ENCODE measurements at regions not wholly inside any gene's neighbourhood (a gene's known extent, or its start where the extent isn't known, plus 50 kb on each side); places are given as distances from the start of the nearest gene placed in this dataset.

- peak; percentile 76 for DNase-seq (ENCODE audit: low read depth)
- no peak overlapping the region for H3K4me3 ChIP-seq (ENCODE audit: low read depth, low read length)
- TF ChIP-seq CTCF (IDR thresholded peaks at IDR 0.05; ENCODE audit: insufficient read depth, low read length): no peak
Observed at GRCh38 chr15:98025237-98025636, 64.7 kb downstream of the ARRDC4 start.

GRCh38 chr15:98034731-98035130 lies 74.2 kb downstream of the ARRDC4 start:
- H3K4me3 ChIP-seq (ENCODE audit: low read depth, low read length): no peak overlapping the region
- no peak for DNase-seq (ENCODE audit: low read depth)
- TF ChIP-seq CTCF (IDR thresholded peaks at IDR 0.05; ENCODE audit: insufficient read depth, low read length): no peak

GRCh38 chr15:98035134-98035533 lies 74.6 kb downstream of the ARRDC4 start:
- no peak for TF ChIP-seq CTCF (IDR thresholded peaks at IDR 0.05; ENCODE audit: insufficient read depth, low read length)
- no peak overlapping the region for H3K4me3 ChIP-seq (ENCODE audit: low read depth, low read length)
- no peak for DNase-seq (ENCODE audit: low read depth)

GRCh38 chr15:98035577-98036010 lies 75.1 kb downstream of the ARRDC4 start:
- TF ChIP-seq CTCF (IDR thresholded peaks at IDR 0.05; ENCODE audit: insufficient read depth, low read length): no peak
- H3K4me3 ChIP-seq (ENCODE audit: low read depth, low read length): no peak overlapping the region
- DNase-seq (ENCODE audit: low read depth): no peak

- no peak for DNase-seq (ENCODE audit: low read depth)
- TF ChIP-seq CTCF (IDR thresholded peaks at IDR 0.05; ENCODE audit: insufficient read depth, low read length): no peak
- H3K4me3 ChIP-seq (ENCODE audit: low read depth, low read length): no peak overlapping the region
Observed at GRCh38 chr15:98039596-98039995, 79.1 kb downstream of the ARRDC4 start.

GRCh38 chr15:98040146-98040545 lies 79.6 kb downstream of the ARRDC4 start:
- no peak for DNase-seq (ENCODE audit: low read depth)
- no peak for TF ChIP-seq CTCF (IDR thresholded peaks at IDR 0.05; ENCODE audit: insufficient read depth, low read length)
- H3K4me3 ChIP-seq (ENCODE audit: low read depth, low read length): no peak overlapping the region
